Transverse colon (tissue), 4 donors: ENCODE measurements at regions not wholly inside any gene's neighbourhood (a gene's known extent, or its start where the extent isn't known, plus 50 kb on each side); places are given as distances from the start of the nearest gene placed in this dataset.

Experiments
- CTCF ChIP-seq, 5 experiments: fragments of 200-600 bp in 3 of 5; fragments of 450-650 bp in 2 of 5; sonication (generic) in 3 of 5; IDR thresholded peaks; 1 replicate in 2 of 5; 2 replicates in 3 of 5; pipeline ENCODE4 v1.5.1; 2016 to 2017; ENCODE audit warnings: antibody characterized with exemption in 5 of 5, inconsistent platforms in 3 of 5, mild to moderate bottlenecking in 2 of 5, moderate library complexity in 1 of 5
- EP300 ChIP-seq: sonication (generic); formaldehyde crosslinking; IDR thresholded peaks from one replicate; pipeline ENCODE4 v1.6.1; 2017; ENCODE audit warnings: antibody characterized with exemption, low read depth
- POLR2A ChIP-seq: fragments of 450-650 bp; IDR thresholded peaks from one replicate; pipeline ENCODE4 v1.6.1; 2016; ENCODE audit warnings: antibody characterized with exemption, mild to moderate bottlenecking, moderate library complexity
- POLR2AphosphoS5 ChIP-seq, 3 donors: sonication (generic); formaldehyde crosslinking; IDR thresholded peaks; one replicate each; pipeline ENCODE4 v1.6.1; 2016; ENCODE audit warnings: antibody characterized with exemption in 3 of 3

GRCh38 chr11:116035977-116036376 lies 531.8 kb upstream of the CADM1 start:
- no peak for TF ChIP-seq POLR2AphosphoS5 (IDR thresholded peaks at IDR 0.05)
- no peak for TF ChIP-seq CTCF (IDR thresholded peaks at IDR 0.05)
- no peak for TF ChIP-seq POLR2A
- TF ChIP-seq EP300 = no peak
